NOMO-1 (cell line): ENCODE measurements at regions not wholly inside any gene's neighbourhood (a gene's known extent, or its start where the extent isn't known, plus 50 kb on each side); places are given as distances from the start of the nearest gene placed in this dataset.

Source experiments
- DNase-seq, 2 experiments: peaks; one replicate each; lab custom pipeline; 2025; ENCODE audit not compliant: unreplicated experiment in 2 of 2; lab: John Stamatoyannopoulos, UW

- DNase-seq: no peak
Observed at GRCh38 chr5:79872291-79872690, 118.8 kb downstream of the MTX3 start.

DNA sequence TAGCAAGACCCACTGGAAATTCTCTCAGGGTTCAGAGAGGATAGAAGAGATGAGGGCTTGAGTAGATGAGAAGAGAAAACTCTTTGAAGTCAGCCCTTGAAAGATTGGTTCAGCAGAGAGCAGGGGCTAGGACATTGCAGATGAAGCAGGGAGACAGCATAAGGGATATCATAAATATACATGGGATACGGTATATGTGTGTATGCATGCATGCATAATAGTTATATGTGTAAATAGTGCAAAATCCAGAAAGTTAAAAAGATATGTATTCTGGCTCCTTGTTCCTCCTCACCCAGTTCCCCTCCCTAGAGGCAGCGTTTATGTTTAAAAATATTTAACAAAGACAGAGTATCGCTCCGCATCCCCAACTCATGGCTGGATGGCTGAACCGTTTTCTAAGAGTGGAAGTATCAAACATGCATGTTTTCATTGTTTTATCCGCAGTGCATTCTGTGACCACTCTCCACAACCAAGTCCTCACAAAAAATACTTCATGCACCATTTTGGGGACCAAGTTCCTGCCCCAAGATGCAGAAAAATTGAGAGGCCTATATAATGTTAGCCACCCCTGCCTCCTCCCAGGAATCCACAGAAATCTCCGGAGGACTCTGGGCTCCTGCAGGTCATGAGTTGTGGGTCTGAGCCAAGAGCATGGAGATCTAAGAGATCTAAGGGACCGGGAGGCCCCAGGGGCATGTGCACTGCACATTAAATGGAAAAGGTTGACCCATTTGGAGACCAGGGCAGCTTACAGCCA is 119.5 kb downstream of the MTX3 start:
- DNase-seq: no peak

GRCh38 chr5:79868163-79868670 is 122.8 kb downstream of the MTX3 start:
- no peak for DNase-seq

- DNase-seq: no peak
Observed at GRCh38 chr5:79865579-79865978, 125.5 kb downstream of the MTX3 start.

- DNase-seq: no peak
Observed at GRCh38 chr5:79864364-79864763, 126.7 kb downstream of the MTX3 start.

DNA sequence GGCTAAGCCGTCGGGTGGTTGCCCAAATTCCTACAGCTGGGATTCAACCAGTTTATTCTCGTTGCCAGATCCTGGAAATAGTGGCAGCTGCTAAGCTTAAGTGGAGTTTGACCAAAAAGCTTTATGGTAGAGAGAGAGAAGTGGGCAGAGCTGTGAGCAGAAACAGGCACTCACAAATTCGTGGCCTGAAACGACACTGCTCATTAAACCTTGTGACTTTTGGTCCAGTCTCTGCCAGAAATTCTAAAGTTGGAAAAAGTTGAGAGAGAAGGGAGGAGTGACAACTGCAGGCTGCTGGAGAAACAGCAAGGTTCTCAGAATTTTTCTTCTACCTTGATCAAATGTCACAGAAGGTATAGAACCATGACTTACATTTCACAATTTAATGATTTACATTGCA is 131.5 kb downstream of the MTX3 start:
- DNase-seq: no peak

DNA sequence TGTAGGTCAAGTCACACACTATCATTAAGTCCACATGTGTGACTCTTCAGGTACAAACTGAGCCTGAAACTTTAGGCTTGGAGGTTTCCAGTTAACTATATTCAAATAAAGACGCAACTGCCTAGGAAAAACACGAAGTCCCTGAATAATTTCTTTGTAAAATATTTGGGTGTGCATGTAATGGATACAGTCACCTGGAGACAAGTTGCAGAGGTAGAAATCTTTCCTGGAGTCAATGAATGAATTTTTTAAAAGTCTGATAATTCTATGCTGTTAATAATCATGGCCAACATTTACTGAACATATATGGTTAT is 132.7 kb downstream of the MTX3 start:
- DNase-seq: no peak

- peak in 1 of 2 experiments; percentile 37 for DNase-seq
Observed at GRCh38 chr5:79857714-79858409, 133.2 kb downstream of the MTX3 start.

- no peak for DNase-seq
Observed at GRCh38 chr5:79856456-79857055, 134.5 kb downstream of the MTX3 start.

- no peak for DNase-seq
Observed at GRCh38 chr5:79853676-79854418, 137.2 kb downstream of the MTX3 start.

GRCh38 chr5:79853028-79853427 is 138.0 kb downstream of the MTX3 start:
- DNase-seq: no peak

DNA sequence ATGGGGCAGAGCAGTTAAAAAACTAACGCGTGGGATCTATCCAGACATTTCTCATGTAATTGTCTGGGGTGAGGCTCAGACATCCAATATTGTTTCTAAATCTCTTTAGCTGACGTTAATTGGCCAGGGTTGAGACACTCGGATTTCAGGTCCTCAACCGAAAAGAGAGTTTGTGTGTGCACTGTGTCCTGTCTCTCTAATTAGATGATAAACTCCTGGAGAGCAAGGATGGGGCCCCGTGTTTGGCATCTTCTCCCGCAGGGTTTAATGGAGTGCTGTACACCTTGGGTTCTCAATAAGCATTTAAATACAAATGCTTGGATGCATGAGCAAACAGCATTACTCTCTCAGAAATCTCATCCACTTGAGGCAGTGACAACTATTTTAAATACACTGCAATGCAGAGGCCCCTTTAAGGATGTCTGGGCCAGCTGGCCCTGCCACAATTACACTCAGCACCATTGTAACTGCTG is 139.6 kb downstream of the MTX3 start:
- no peak for DNase-seq

DNA sequence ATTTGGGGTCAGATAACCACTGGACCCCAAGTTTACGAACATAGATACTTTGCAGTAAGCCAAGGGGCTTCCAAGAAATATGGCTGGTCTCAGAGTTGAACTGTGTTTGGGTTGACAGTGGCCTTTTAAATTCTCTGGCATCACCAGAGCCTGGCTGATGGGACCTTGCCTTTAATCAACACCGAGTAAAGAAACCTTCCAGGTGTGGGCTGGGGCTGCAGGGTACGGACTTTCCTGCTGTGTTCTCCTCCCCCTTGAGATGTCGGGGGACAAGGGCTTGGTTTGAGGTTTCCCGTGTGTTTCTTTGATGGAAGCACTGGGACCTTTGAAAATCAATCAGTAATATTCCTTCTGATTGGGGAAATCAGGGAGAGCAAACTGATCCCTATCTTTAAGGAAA is 140.1 kb downstream of the MTX3 start:
- DNase-seq: no peak

DNA sequence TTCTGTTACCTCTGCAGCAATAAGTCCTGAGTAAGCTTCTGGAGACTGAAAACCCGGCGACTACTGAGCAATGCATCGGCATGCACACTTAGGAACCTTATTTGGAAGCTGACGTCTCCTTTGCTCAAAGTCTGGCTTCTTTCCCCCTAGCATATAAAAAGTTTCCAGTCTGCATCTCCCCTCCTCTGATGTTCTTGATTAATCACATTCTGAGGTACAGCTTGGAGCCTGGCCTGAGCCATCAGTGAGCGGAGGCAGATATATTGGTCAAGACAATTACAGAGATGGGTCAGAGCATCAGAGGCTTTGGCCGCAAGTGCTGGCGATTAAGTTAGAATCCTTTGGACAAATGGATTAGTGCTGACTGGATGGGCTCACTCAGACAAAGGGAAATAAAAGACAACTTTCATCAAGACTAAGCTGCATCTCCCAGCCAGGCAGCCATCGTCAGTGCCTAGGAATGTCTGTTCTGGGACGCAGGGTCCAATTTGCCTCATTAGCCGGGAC is 140.7 kb downstream of the MTX3 start:
- DNase-seq: no peak

DNA sequence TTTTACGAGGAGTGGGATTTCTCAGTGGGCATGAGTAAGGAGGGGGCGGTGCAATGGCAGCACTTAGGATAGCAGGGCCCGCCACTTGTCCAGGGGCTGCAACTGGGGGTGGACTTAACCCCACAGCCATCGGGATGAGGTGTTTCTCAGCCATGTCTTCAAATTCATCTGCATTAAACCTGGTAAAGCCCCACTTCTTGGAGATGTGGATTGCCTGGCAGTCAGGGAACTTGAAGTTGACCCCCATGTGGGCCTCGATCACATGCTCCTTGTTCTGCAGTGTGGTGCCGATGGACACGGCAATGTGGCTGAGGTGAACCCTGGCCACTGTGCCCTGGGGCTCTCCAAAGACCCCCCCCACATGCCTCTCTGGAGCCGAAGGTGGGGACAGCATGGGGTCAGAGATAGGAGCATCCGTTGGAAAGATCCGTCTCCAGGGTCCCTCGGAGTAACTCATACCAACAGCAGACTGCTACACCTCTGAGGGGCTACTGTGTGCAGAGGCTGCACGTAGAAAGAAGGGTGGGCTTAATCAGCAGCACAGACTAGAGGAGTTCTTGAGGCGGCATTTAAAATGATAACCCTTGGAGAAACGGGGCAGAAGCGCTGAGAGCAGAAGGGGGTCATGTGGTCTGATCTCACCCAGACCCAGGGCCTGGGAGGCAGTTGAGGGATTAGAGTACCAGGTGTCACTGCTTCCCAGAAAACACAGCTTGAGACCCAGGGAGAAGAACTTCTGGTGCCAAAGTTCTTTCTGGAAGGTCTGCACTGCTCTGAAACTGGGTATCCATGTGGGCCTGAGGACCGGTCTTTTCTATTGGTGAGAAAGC is 141.4 kb downstream of the MTX3 start:
- no peak for DNase-seq
